GM12801 (cell line): ENCODE measurements at regions not wholly inside any gene's neighbourhood (a gene's known extent, or its start where the extent isn't known, plus 50 kb on each side); places are given as distances from the start of the nearest gene placed in this dataset.

ENCODE experiments used
- CTCF ChIP-seq: IDR thresholded peaks from one replicate; pipeline ENCODE4 v1.5.1; 2011; ENCODE audit warnings: control low read depth; ENCODE audit not compliant: insufficient read length; ENCODE audit errors: extremely low read depth

- TF ChIP-seq CTCF, result no peak
Observed at GRCh38 chr4:110837896-110838450, 215.1 kb upstream of the PITX2 start.

DNA sequence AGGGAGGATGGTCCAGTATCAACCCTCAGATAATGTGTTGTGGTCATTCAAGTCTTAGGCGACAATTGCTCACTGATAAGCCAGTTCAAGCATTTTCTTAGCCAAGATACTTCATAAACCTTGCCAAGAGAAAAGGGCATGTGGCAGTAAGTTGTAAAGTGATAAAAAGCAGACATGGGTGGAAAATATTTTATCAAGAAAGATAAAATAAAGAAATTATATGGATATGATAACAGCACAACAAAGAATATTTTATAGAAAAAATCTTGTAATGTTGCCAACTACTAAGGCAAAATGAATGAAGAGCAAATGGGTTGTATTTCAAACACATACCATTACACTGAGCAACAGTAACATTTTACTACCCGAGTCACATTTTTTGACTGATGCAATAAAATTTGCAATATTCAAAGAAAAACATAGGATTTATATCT lies 217.4 kb upstream of the PITX2 start:
- no peak for TF ChIP-seq CTCF

GRCh38 chr4:110848787-110849186 lies 225.9 kb upstream of the PITX2 start:
- no peak for TF ChIP-seq CTCF

GRCh38 chr4:110849461-110849860 lies 226.6 kb upstream of the PITX2 start:
- TF ChIP-seq CTCF, result no peak

DNA sequence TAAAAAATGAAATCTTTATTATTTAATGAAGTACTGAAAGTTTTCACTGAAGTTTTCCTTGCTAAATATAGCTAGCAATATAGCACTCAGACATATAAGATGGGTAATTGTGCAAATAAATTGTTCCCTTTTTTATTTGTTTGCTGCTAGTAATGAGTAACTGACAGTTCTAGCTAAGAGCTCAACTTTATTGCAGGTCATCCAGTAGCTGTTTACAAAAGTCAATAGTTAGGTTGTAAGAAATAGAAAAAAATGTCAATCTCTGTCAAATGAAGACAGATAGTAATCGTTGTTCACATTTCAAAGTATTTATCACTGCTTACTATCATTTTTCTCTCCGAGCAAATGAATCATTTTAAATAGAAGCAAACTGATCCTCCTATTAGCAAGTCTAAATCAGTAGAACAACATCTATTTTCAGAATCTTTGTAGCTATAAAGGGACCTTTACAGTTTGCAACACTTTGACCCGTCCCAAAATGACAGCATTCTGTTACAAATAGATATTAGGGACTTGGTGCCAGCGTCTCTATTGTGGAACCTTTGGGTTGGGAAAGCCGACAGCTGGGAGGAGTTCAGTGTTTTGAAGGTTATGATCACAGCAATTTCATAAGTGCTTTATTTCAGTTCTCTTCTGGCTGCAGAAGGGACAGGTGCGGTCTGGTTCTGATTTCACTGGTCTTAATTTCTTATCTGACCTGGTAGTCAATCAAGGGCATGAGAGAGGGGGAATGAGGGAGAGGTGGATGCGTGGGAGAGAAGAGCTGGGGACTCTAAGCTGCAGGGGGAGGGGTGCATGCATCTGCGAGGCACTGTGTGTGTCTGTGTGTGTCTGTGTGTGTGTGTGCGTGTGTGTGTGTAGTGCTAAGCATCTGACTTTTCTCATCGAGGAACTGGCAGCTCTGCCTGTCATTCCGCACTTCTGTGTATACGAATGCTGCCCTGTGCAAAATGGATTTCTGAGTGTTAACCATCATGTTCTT lies 227.9 kb upstream of the PITX2 start:
- no peak for TF ChIP-seq CTCF

DNA sequence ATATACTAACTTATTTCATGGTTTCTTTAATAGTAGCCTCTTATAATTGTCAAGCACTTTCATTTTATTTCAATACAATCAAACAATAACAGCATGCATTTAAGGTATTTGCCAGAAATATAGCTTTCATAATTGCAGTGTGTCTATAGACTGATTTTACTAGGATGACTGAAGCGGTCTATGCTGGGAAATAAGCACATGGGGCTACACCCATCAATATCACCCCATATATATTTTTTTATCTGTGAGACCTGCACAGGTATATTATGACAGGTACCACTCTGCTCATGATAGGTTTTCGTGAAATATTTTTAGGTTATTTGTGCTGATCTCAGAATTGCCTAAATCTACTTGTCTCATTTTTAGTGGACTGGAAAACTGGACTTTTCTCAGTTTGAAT lies 229.1 kb upstream of the PITX2 start:
- no peak for TF ChIP-seq CTCF

DNA sequence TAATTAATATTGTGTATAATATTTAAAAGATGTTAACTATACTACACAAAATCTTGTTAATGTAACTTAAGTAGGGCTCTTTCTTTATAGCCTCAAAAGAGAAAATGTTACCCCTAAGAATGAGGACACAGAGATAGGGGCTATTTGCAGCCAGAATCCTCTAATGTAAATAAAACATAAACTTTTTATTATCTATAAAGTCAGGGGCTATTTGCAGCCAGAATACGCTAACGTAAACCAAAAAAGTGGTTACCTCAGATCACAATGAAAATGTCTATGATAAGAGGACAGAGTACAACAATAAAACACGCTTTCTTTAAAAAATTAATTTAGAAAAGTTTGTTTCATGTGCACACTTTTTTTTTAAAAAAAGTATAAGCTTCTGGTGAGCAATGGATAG lies 229.9 kb upstream of the PITX2 start:
- no peak for TF ChIP-seq CTCF
